IMR-90 (cell line): ENCODE measurements at regions not wholly inside any gene's neighbourhood (a gene's known extent, or its start where the extent isn't known, plus 50 kb on each side); places are given as distances from the start of the nearest gene placed in this dataset.

Experiments
- MAZ ChIP-seq: IDR thresholded peaks from 2 replicates; pipeline ENCODE4 v1.6.1; 2012; ENCODE audit warnings: low read depth, mild to moderate bottlenecking, low read length, improper control_type of control experiment, moderate library complexity, borderline replicate concordance
- TF ChIP-seq, protein P1 (sequence below): conservative IDR thresholded peaks from 2 replicates; pipeline ENCODE4 v1.5.1; 2012; ENCODE audit warnings: mild to moderate bottlenecking, low read depth, low read length, improper control_type of control experiment

DNA sequence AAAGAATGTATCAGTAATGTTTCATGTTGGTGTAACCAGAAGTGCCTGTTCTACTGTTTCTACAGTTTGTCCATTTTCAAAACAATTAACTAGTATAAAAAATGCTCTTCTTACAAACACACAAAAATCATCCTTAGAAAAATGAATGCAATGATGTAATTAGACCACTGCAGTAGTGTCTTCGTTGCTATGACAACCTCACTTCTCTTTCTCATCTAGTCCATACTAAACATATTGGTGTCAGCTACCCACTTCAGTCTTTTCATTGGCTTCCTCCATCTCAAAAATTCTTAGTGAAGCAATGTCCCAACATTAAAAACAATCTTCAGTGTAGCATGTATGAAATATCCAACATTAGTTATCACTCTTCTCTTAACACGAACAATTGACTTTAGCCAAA lies 1265.8 kb downstream of the REEP3 start:
- TF ChIP-seq, protein P1, sequence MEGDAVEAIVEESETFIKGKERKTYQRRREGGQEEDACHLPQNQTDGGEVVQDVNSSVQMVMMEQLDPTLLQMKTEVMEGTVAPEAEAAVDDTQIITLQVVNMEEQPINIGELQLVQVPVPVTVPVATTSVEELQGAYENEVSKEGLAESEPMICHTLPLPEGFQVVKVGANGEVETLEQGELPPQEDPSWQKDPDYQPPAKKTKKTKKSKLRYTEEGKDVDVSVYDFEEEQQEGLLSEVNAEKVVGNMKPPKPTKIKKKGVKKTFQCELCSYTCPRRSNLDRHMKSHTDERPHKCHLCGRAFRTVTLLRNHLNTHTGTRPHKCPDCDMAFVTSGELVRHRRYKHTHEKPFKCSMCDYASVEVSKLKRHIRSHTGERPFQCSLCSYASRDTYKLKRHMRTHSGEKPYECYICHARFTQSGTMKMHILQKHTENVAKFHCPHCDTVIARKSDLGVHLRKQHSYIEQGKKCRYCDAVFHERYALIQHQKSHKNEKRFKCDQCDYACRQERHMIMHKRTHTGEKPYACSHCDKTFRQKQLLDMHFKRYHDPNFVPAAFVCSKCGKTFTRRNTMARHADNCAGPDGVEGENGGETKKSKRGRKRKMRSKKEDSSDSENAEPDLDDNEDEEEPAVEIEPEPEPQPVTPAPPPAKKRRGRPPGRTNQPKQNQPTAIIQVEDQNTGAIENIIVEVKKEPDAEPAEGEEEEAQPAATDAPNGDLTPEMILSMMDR = no peak
- TF ChIP-seq MAZ = no peak
